ENCODE measurements at regions not wholly inside any gene's neighbourhood (a gene's known extent, or its start where the extent isn't known, plus 50 kb on each side); places are given as distances from the start of the nearest gene placed in this dataset.
"Not testable (repeated sequence)": the region's sequence is repeated elsewhere in the genome, so short reads cannot be mapped to it uniquely, and the experiment has no call there.

- no peak for DNase-seq
Observed at GRCh38 chr5:136924490-136924889, 559.1 kb upstream of the TRPC7 start.

GRCh38 chr5:136910625-136911024, 545.3 kb upstream of the TRPC7 start:
- DNase-seq: no peak

- no peak for DNase-seq
Observed at GRCh38 chr5:136909906-136910305, 544.6 kb upstream of the TRPC7 start.

- no peak for DNase-seq
Observed at GRCh38 chr5:136907371-136907770, 542.0 kb upstream of the TRPC7 start.

- no peak for DNase-seq
Observed at GRCh38 chr5:136906545-136906944, 541.2 kb upstream of the TRPC7 start.

GRCh38 chr5:136905571-136905970, 540.2 kb upstream of the TRPC7 start:
- no peak for DNase-seq

GRCh38 chr5:136894070-136894469, 528.7 kb upstream of the TRPC7 start:
- DNase-seq: no peak

- DNase-seq: no peak
Observed at GRCh38 chr5:136892000-136892399, 526.7 kb upstream of the TRPC7 start.

GRCh38 chr5:136891175-136891972, 526.0 kb upstream of the TRPC7 start:
- no peak for DNase-seq

GRCh38 chr5:136890431-136891148, 525.2 kb upstream of the TRPC7 start:
- no peak for DNase-seq

GRCh38 chr5:136886608-136887007, 521.3 kb upstream of the TRPC7 start:
- no peak for DNase-seq

- no peak for DNase-seq
Observed at GRCh38 chr5:136864960-136865359, 499.6 kb upstream of the TRPC7 start.

GRCh38 chr5:136856648-136857047, 491.3 kb upstream of the TRPC7 start:
- DNase-seq: no peak

- DNase-seq: no peak
Observed at GRCh38 chr5:136853971-136854370, 488.6 kb upstream of the TRPC7 start.

- DNase-seq: no peak
Observed at GRCh38 chr5:136840601-136841000, 475.3 kb upstream of the TRPC7 start.

- no peak for DNase-seq
Observed at GRCh38 chr5:136836093-136836492, 470.7 kb upstream of the TRPC7 start.

- DNase-seq: no peak
Observed at GRCh38 chr5:136820848-136821247, 455.5 kb upstream of the TRPC7 start.

- DNase-seq: no peak
Observed at GRCh38 chr5:136819526-136820302, 454.4 kb upstream of the TRPC7 start.

- DNase-seq: no peak
Observed at GRCh38 chr5:136816327-136816726, 451.0 kb upstream of the TRPC7 start.

- no peak for DNase-seq
Observed at GRCh38 chr5:136814619-136815378, 449.5 kb upstream of the TRPC7 start.

- not testable (repeated sequence) for DNase-seq
Observed at GRCh38 chr5:136812270-136812669, 446.9 kb upstream of the TRPC7 start.

- DNase-seq: no peak
Observed at GRCh38 chr5:136811551-136811950, 446.2 kb upstream of the TRPC7 start.

GRCh38 chr5:136811086-136811485, 445.7 kb upstream of the TRPC7 start:
- no peak for DNase-seq
